Neural crest cell (in vitro differentiated cells): ENCODE measurements at regions not wholly inside any gene's neighbourhood (a gene's known extent, or its start where the extent isn't known, plus 50 kb on each side); places are given as distances from the start of the nearest gene placed in this dataset.

Experiments
- DNase-seq: peaks from one replicate; pipeline ENCODE4 v3.0.0; 2021; ENCODE audit warnings: low read depth, mixed read lengths, low spot score
- H3K27ac Mint-ChIP-seq: one replicate; pipeline ENCODE4 v1.8.0; 2021; ENCODE audit warnings: mild to moderate bottlenecking, mixed read lengths; ENCODE audit not compliant: unreplicated experiment
- H3K27me3 Mint-ChIP-seq: 2 replicates; pipeline ENCODE4 v1.8.0; 2021; ENCODE audit warnings: low read depth, mild to moderate bottlenecking, mixed read lengths
- H3K36me3 Mint-ChIP-seq: 2 replicates; pipeline ENCODE4 v1.8.0; 2021; ENCODE audit warnings: low read depth, mild to moderate bottlenecking, mixed read lengths
- H3K4me1 Mint-ChIP-seq: 2 replicates; pipeline ENCODE4 v1.8.0; 2021; ENCODE audit warnings: mixed read lengths
- H3K4me3 Mint-ChIP-seq: one replicate; pipeline ENCODE4 v1.8.0; 2021; ENCODE audit warnings: mild to moderate bottlenecking, mixed read lengths
- H3K9me3 Mint-ChIP-seq: 2 replicates; pipeline ENCODE4 v1.8.0; 2021; ENCODE audit warnings: mixed read lengths
- CTCF ChIP-seq: fragments of 200-600 bp; sonication (generic); conservative IDR thresholded peaks from 2 replicates; pipeline ENCODE4 v1.5.0; 2021; ENCODE audit warnings: antibody characterized with exemption, mild to moderate bottlenecking

GRCh38 chr2:61713457-61713856, 140.4 kb downstream of the FAM161A start:
- Mint-ChIP-seq H3K4me1 (no peaks in the 10 kb centered on the region), H3K27ac (no peak overlapping the region), H3K27me3 (no peaks in the 10 kb centered on the region), H3K4me3 (no peak overlapping the region), H3K9me3 (no peaks in the 10 kb centered on the region), H3K36me3 (no peaks in the 10 kb centered on the region)
- DNase-seq, result no peak
- TF ChIP-seq CTCF, result no peak

- Mint-ChIP-seq H3K27ac (no peak overlapping the region), H3K4me3 (no peak overlapping the region), H3K36me3 (no peaks in the 10 kb centered on the region), H3K9me3 (no peaks in the 10 kb centered on the region), H3K4me1 (no peaks in the 10 kb centered on the region), H3K27me3 (no peaks in the 10 kb centered on the region)
- DNase-seq, result no peak
- no peak for TF ChIP-seq CTCF
Observed at GRCh38 chr2:61712060-61712459, 141.8 kb downstream of the FAM161A start.

- no peak for DNase-seq
- Mint-ChIP-seq H3K27me3 (no peaks in the 10 kb centered on the region), H3K4me1 (no peaks in the 10 kb centered on the region), H3K9me3 (no peaks in the 10 kb centered on the region), H3K36me3 (no peaks in the 10 kb centered on the region), H3K4me3 (no peak overlapping the region), H3K27ac (no peak overlapping the region)
- no peak for TF ChIP-seq CTCF
Observed at GRCh38 chr2:61710711-61711110, 143.1 kb downstream of the FAM161A start.

- Mint-ChIP-seq H3K9me3 (no peaks in the 10 kb centered on the region), H3K27me3 (no peaks in the 10 kb centered on the region), H3K27ac (no peak overlapping the region), H3K4me1 (no peaks in the 10 kb centered on the region), H3K36me3 (no peaks in the 10 kb centered on the region), H3K4me3 (no peak overlapping the region)
- DNase-seq, result no peak
- no peak for TF ChIP-seq CTCF
Observed at GRCh38 chr2:61707984-61708852, 145.6 kb downstream of the FAM161A start.

DNA sequence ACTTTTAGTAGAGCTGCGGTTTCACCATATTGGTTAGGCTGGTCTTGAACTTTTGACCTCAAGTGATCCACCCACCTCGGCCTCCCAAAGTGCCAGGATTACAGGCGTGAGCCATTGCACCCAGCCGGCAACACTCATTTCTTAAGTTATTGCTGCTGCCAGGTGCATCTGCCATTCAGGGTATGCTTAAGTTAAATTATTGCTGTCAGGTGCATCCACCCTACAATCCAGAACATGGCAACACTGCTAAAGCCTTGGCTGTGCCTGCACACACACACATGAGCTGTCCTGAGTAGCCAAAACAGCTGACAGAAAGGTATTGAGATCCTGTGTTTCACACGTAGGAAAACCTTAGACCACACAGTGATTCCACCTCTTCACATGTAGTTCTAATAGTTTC, 148.2 kb downstream of the FAM161A start:
- Mint-ChIP-seq H3K36me3 (no peaks in the 10 kb centered on the region), H3K9me3 (no peaks in the 10 kb centered on the region), H3K27ac (no peak overlapping the region), H3K27me3 (no peaks in the 10 kb centered on the region), H3K4me3 (no peak overlapping the region), H3K4me1 (no peaks in the 10 kb centered on the region)
- DNase-seq, result no peak
- TF ChIP-seq CTCF, result no peak
